ENCODE measurements at regions not wholly inside any gene's neighbourhood (a gene's known extent, or its start where the extent isn't known, plus 50 kb on each side); places are given as distances from the start of the nearest gene placed in this dataset.
"Not testable (repeated sequence)": the region's sequence is repeated elsewhere in the genome, so short reads cannot be mapped to it uniquely, and the experiment has no call there.

DNA sequence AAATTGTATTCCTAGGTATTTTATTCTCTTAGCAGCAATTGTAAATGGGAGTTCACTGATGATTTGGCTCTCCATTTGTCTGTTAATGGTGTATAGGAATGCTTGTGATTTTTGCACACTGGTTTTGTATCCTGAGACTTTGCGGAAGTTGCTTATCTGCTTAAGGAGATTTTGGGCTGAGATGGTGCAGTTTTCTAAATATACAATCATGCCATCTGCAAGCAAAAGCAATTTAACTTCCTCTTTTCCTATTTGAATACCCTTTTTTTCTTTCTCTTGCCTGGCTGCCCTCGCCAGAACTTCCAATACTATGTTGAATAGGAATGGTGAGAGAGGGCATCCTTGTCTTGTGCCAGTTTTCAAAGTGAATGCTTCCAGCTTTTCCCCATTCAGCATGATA, 1643.9 kb upstream of the ADGRL3 start:
- TF ChIP-seq, protein P1, sequence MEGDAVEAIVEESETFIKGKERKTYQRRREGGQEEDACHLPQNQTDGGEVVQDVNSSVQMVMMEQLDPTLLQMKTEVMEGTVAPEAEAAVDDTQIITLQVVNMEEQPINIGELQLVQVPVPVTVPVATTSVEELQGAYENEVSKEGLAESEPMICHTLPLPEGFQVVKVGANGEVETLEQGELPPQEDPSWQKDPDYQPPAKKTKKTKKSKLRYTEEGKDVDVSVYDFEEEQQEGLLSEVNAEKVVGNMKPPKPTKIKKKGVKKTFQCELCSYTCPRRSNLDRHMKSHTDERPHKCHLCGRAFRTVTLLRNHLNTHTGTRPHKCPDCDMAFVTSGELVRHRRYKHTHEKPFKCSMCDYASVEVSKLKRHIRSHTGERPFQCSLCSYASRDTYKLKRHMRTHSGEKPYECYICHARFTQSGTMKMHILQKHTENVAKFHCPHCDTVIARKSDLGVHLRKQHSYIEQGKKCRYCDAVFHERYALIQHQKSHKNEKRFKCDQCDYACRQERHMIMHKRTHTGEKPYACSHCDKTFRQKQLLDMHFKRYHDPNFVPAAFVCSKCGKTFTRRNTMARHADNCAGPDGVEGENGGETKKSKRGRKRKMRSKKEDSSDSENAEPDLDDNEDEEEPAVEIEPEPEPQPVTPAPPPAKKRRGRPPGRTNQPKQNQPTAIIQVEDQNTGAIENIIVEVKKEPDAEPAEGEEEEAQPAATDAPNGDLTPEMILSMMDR (conservative IDR thresholded peaks at IDR 0.05; ENCODE audit: low read length) = not testable (repeated sequence)
- TF ChIP-seq EZH2phosphoT487 (IDR thresholded peaks at IDR 0.05; ENCODE audit: borderline replicate concordance) = not testable (repeated sequence)
